K562 (cell line): ENCODE measurements at regions not wholly inside any gene's neighbourhood (a gene's known extent, or its start where the extent isn't known, plus 50 kb on each side); places are given as distances from the start of the nearest gene placed in this dataset.

Experiments
- ATAC-seq: fragments of 200-7000 bp; cut with Tn5 transposase; 3 replicates; pipeline ENCODE4 v1.9.1; 2020; ENCODE audit warnings: moderate library complexity
- BruUV-seq: library from RNA; stranded (reverse); fragments of 400-500 nt; replicated peaks from 2 replicates; lab custom pipeline; 2021; lab: Mats Ljungman, UMichigan
- CTCF ChIA-PET: fragments of 300-600 bp; formaldehyde crosslinking; extraction: SDS; loops from one replicate; lab custom pipeline; 2021; ENCODE audit warnings: low intra/inter-chr PET ratio; lab: Yijun Ruan, JAX
- POLR2A ChIA-PET: fragments of 300-600, 350-650 bp; sonication (Branson Sonifier 250); formaldehyde crosslinking; extraction: SDS; loops from one replicate; lab custom pipeline; 2021; ENCODE audit warnings: antibody characterized with exemption, inconsistent platforms; lab: Yijun Ruan, JAX
- DNase-seq, 4 experiments: peaks; one replicate each; pipeline versions ENCODE4 v3.0.0 to v3.0.0-alpha.2; 2011 to 2018; ENCODE audit warnings: low spot score in 3 of 4, mixed read lengths in 3 of 4; ENCODE audit errors: extremely low read depth in 1 of 4
- FAIRE-seq: peaks from 2 replicates; lab custom pipeline; 2011; peaks lifted over from hg19 to GRCh38; lab: Jason Lieb, UNC
- H2AFZ ChIP-seq: 2 replicates; pipeline ENCODE4 v1.6.0; 2011; ENCODE audit warnings: low read depth, low read length, control low read depth, inconsistent platforms
- H3K27ac ChIP-seq: fragments of 200-600 bp; 3 replicates; pipeline ENCODE4 v1.8.0; 2011; ENCODE audit warnings: low read depth, mild to moderate bottlenecking, control low read depth, inconsistent platforms, low read length, moderate library complexity, mixed read lengths; ENCODE audit errors: extremely low read depth
- H3K27me3 ChIP-seq, 2 experiments: fragments of 300-600 bp in 1 of 2; 2 replicates in 1 of 2; 3 replicates in 1 of 2; pipeline versions ENCODE4 v1.6.0 to v1.8.0; 2011; ENCODE audit warnings: inconsistent platforms in 2 of 2, low read length in 2 of 2, mild to moderate bottlenecking in 1 of 2, mixed read lengths in 1 of 2, moderate library complexity in 1 of 2; ENCODE audit not compliant: control insufficient read depth in 2 of 2, insufficient read depth in 2 of 2
- H3K36me3 ChIP-seq: fragments of 300-600 bp; 3 replicates; pipeline ENCODE4 v1.8.0; 2011; ENCODE audit warnings: mild to moderate bottlenecking, low read length, inconsistent platforms; ENCODE audit not compliant: control insufficient read depth, insufficient read depth
- H3K4me1 ChIP-seq, 2 experiments: fragments of 200-600 bp in 1 of 2; replicated peaks in 1 of 2; 2 replicates in 1 of 2; 3 replicates in 1 of 2; pipeline versions ENCODE4 v1.5.1 to v1.8.0; 2011; ENCODE audit warnings: inconsistent platforms in 2 of 2, low read length in 2 of 2, mild to moderate bottlenecking in 1 of 2, mixed read lengths in 1 of 2, moderate library complexity in 1 of 2; ENCODE audit not compliant: control insufficient read depth in 2 of 2, insufficient read depth in 2 of 2
- H3K4me2 ChIP-seq: 2 replicates; pipeline ENCODE4 v1.6.1; 2011; ENCODE audit warnings: low read length, control low read depth, inconsistent platforms, mixed read lengths; ENCODE audit not compliant: insufficient read depth
- H3K4me3 ChIP-seq: fragments of 200-600 bp; sonication (generic), shearing (Covaris generic); 2 replicates; pipeline ENCODE4 v1.5.1; 2016; ENCODE audit warnings: control low read depth, inconsistent platforms
- H3K79me2 ChIP-seq: fragments of 200-600 bp; 3 replicates; pipeline ENCODE4 v1.8.0; 2011; ENCODE audit warnings: low read length, inconsistent platforms; ENCODE audit not compliant: control insufficient read depth, insufficient read depth
- H3K9ac ChIP-seq, 2 experiments: 2 replicates each; pipeline versions ENCODE4 v1.6.0 to v1.6.1; 2011; ENCODE audit warnings: low read depth in 2 of 2, low read length in 2 of 2, control low read depth in 1 of 2, inconsistent platforms in 1 of 2, mild to moderate bottlenecking in 1 of 2, mixed read lengths in 1 of 2; ENCODE audit not compliant: insufficient read depth in 1 of 2
- H3K9me1 ChIP-seq: one replicate; pipeline ENCODE4 v1.6.0; 2011; ENCODE audit warnings: inconsistent platforms, mild to moderate bottlenecking, low read length, moderate library complexity; ENCODE audit not compliant: control insufficient read depth, insufficient read depth
- H3K9me3 ChIP-seq: replicated peaks from 2 replicates; pipeline ENCODE4 v1.5.1; 2011; ENCODE audit warnings: low read depth, low read length, inconsistent platforms; ENCODE audit not compliant: control insufficient read depth, insufficient read depth
- H4K20me1 ChIP-seq: replicated peaks from 2 replicates; pipeline ENCODE4 v1.6.1; 2011; ENCODE audit warnings: low read length, inconsistent platforms, mixed read lengths; ENCODE audit not compliant: control insufficient read depth, insufficient read depth
- BRF1 ChIP-seq: IDR thresholded peaks from 3 replicates; pipeline ENCODE4 v1.6.1; 2011; ENCODE audit warnings: borderline replicate concordance, mild to moderate bottlenecking; ENCODE audit not compliant: insufficient read length; ENCODE audit errors: extremely low read depth
- EHMT2 ChIP-seq: fragments of 450-650 bp; IDR thresholded peaks from 2 replicates; pipeline ENCODE4 v1.6.1; 2018; ENCODE audit warnings: antibody characterized with exemption
- HNRNPL ChIP-seq: fragments of 200-400 bp; formaldehyde crosslinking; IDR thresholded peaks from 2 replicates; pipeline ENCODE4 v1.6.1; 2017; ENCODE audit warnings: low read depth, mild to moderate bottlenecking, low read length
- KLF10 ChIP-seq: fragments of 250-450 bp; sonication (Bioruptor Pico); IDR thresholded peaks from 2 replicates; pipeline ENCODE4 v1.6.1; 2021; ENCODE audit warnings: matching md5 sums
- MTA3 ChIP-seq: fragments of 450-650 bp; formaldehyde crosslinking; IDR thresholded peaks from 2 replicates; pipeline ENCODE4 v1.6.1; 2017; ENCODE audit warnings: mild to moderate bottlenecking, borderline replicate concordance
- PHTF2 ChIP-seq: fragments of 250-450 bp; sonication (Bioruptor Pico); IDR thresholded peaks from 2 replicates; pipeline ENCODE4 v1.5.0; 2021; ENCODE audit warnings: mild to moderate bottlenecking
- POLR3A ChIP-seq: IDR thresholded peaks from 2 replicates; pipeline ENCODE4 v1.6.1; 2011; ENCODE audit warnings: borderline replicate concordance, mild to moderate bottlenecking, moderate library complexity; ENCODE audit not compliant: insufficient read length, insufficient read depth; ENCODE audit errors: extremely low read depth
- SIN3A ChIP-seq, 2 experiments: fragments of 150-350 bp in 1 of 2; IDR thresholded peaks; 2 replicates each; pipeline ENCODE4 v1.6.1; 2011 to 2016; ENCODE audit warnings: borderline replicate concordance in 2 of 2, low read depth in 2 of 2, low read length in 2 of 2, mild to moderate bottlenecking in 2 of 2, moderate library complexity in 2 of 2; ENCODE audit not compliant: control insufficient read depth in 1 of 2
- SMAD3 ChIP-seq: fragments of 450-650 bp; formaldehyde crosslinking; conservative IDR thresholded peaks from 2 replicates; pipeline ENCODE4 v1.4.0; 2020; ENCODE audit warnings: mild to moderate bottlenecking
- STAT5B ChIP-seq: fragments of 250-450 bp; sonication (Bioruptor Pico); IDR thresholded peaks from 2 replicates; pipeline ENCODE4 v1.8.0; 2021; ENCODE audit warnings: mild to moderate bottlenecking, inconsistent platforms
- TEAD4 ChIP-seq, 2 experiments: sonication (generic) in 1 of 2; formaldehyde crosslinking in 1 of 2; IDR thresholded peaks; 2 replicates each; pipeline versions ENCODE4 v1.6.1 to v1.8.0; 2012 to 2022; ENCODE audit warnings: borderline replicate concordance in 1 of 2, inconsistent platforms in 1 of 2, low read length in 1 of 2, mild to moderate bottlenecking in 1 of 2, missing genetic modification reagents in 1 of 2
- U2AF1 ChIP-seq: fragments of 200-400 bp; formaldehyde crosslinking; optimal IDR thresholded peaks from 2 replicates; pipeline ENCODE3; 2017; ENCODE audit warnings: mild to moderate bottlenecking, low read depth, low read length, moderate library complexity
- WGBS: fragments of 100-300 bp; shearing (Covaris generic); methylation state at CpG from one replicate; pipeline ENCODE4 v1.1.6; 2016; ENCODE audit warnings: low coverage, mixed read lengths; ENCODE audit not compliant: insufficient coverage; ENCODE audit errors: missing lambda C conversion rate; 5-methylcytosine and 5-hydroxymethylcytosine counted together
- in situ Hi-C: fragments of 300-500 bp; cut with MboI; formaldehyde crosslinking; loops from 4 replicates; pipeline ENCODE4 v1.15.0; 2018; ENCODE audit warnings: inconsistent platforms, mixed read lengths
- intact Hi-C: fragments of 100-400 bp; cut with micrococcal nuclease; formaldehyde crosslinking; loops from 2 replicates; pipeline ENCODE4 v1.14.2; 2022
- TF ChIP-seq, protein P1 (sequence below), 3 experiments: fragments of 200-800 bp in 1 of 3; sonication (Bioruptor generic) in 1 of 3; sonication (generic) in 1 of 3; formaldehyde crosslinking in 1 of 3; IDR thresholded peaks; 2 replicates each; pipeline versions ENCODE4 v1.6.1 to v1.8.0; 2016 to 2022; ENCODE audit warnings: mild to moderate bottlenecking in 2 of 3, missing compliant biosample characterization in 2 of 3, missing genetic modification characterization in 2 of 3, missing genetic modification reagents in 1 of 3
- TF ChIP-seq, protein P2 (sequence below), 2 experiments: IDR thresholded peaks; 2 replicates each; pipeline ENCODE4 v1.6.1; 2012; ENCODE audit warnings: improper control_type of control experiment in 2 of 2, low read depth in 2 of 2, low read length in 2 of 2, borderline replicate concordance in 1 of 2
- TF ChIP-seq, protein P3 (sequence below): sonication (generic); formaldehyde crosslinking; IDR thresholded peaks from 2 replicates; pipeline ENCODE4 v1.8.0; 2022; ENCODE audit warnings: mild to moderate bottlenecking, missing genetic modification reagents
- TF ChIP-seq, protein P4 (sequence below): fragments of 250-450 bp; sonication (Bioruptor Pico); IDR thresholded peaks from 2 replicates; pipeline ENCODE4 v1.8.0; 2022; ENCODE audit warnings: moderate library complexity, mild to moderate bottlenecking, inconsistent platforms

DNA sequence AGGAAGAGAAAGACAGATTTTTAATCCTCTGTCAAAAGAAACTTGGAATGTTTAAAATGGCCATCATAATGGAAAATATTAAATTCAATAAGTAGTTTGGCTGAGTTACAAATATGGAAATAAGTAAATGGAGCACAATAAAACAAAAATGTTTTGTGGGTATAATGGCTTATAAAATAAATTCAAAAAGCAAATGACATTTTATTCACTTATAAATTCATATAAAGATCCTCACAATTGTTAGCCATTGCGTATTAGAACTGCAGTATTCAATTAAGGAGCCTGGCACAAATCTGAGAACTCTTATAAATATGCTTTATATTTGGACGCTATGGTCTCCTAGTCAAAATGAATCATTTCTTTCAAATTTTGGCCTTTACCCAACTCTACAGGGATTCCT, 339.0 kb upstream of the PABPC4L start:
- Histone ChIP-seq H3K9me1 (no peaks in the 10 kb centered on the region), H3K27ac (no peak overlapping the region), H3K4me3 (no peak overlapping the region), H4K20me1 (no peaks in the 10 kb centered on the region), H3K9me3 (no peaks in the 10 kb centered on the region), H3K36me3 (no peaks in the 10 kb centered on the region), H3K79me2 (no peaks in the 10 kb centered on the region), H3K27me3 (no peaks in the 10 kb centered on the region), H2AFZ (no peak overlapping the region), H3K4me2 (no peak overlapping the region), H3K9ac (no peak overlapping the region), H3K4me1 (no peaks in the 10 kb centered on the region)
- ATAC-seq (no peak), DNase-seq (no peak), FAIRE-seq (no peak)
- WGBS, result 0% methylated on average over 2 of the region's 2 CpGs
- in situ Hi-C loops (no loop called here), intact Hi-C loops (no loop called here)
- POLR2A ChIA-PET, result no interaction called here
- no TSS peak for BruUV-seq
- CTCF ChIA-PET, result no interaction called here
- TF ChIP-seq MTA3 (no peak), BRF1 (no peak), SIN3A (IDR thresholded peaks at IDR 0.05; ENCODE audit: borderline replicate concordance in 2 of 2, control insufficient read depth in 1 of 2, low read depth in 2 of 2, low read length in 2 of 2) (no peak), KLF10 (CRISPR knock-in tag) (no peak), U2AF1 (no peak), STAT5B (CRISPR knock-in tag) (no peak), SMAD3 (no peak), TEAD4 (IDR thresholded peaks at IDR 0.05; ENCODE audit: low read length) (no peak), TEAD4 (CRISPR knock-in tag; IDR thresholded peaks at IDR 0.05; ENCODE audit: borderline replicate concordance) (no peak), POLR3A (no peak), EHMT2 (no peak), HNRNPL (no peak), PHTF2 (CRISPR knock-in tag) (no peak)
- TF ChIP-seq, protein P1, sequence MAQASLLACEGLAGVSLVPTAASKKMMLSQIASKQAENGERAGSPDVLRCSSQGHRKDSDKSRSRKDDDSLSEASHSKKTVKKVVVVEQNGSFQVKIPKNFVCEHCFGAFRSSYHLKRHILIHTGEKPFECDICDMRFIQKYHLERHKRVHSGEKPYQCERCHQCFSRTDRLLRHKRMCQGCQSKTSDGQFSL (CRISPR knock-in tag; IDR thresholded peaks at IDR 0.05), result no peak
- TF ChIP-seq, protein P1 (tag; IDR thresholded peaks at IDR 0.05), result no peak
- TF ChIP-seq, protein P2, sequence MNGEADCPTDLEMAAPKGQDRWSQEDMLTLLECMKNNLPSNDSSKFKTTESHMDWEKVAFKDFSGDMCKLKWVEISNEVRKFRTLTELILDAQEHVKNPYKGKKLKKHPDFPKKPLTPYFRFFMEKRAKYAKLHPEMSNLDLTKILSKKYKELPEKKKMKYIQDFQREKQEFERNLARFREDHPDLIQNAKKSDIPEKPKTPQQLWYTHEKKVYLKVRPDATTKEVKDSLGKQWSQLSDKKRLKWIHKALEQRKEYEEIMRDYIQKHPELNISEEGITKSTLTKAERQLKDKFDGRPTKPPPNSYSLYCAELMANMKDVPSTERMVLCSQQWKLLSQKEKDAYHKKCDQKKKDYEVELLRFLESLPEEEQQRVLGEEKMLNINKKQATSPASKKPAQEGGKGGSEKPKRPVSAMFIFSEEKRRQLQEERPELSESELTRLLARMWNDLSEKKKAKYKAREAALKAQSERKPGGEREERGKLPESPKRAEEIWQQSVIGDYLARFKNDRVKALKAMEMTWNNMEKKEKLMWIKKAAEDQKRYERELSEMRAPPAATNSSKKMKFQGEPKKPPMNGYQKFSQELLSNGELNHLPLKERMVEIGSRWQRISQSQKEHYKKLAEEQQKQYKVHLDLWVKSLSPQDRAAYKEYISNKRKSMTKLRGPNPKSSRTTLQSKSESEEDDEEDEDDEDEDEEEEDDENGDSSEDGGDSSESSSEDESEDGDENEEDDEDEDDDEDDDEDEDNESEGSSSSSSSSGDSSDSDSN (IDR thresholded peaks at IDR 0.05; ENCODE audit: borderline replicate concordance in 1 of 2, low read depth in 2 of 2, low read length in 2 of 2), result no peak
- TF ChIP-seq, protein P3, sequence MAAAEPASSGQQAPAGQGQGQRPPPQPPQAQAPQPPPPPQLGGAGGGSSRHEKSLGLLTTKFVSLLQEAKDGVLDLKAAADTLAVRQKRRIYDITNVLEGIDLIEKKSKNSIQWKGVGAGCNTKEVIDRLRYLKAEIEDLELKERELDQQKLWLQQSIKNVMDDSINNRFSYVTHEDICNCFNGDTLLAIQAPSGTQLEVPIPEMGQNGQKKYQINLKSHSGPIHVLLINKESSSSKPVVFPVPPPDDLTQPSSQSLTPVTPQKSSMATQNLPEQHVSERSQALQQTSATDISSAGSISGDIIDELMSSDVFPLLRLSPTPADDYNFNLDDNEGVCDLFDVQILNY (CRISPR knock-in tag), result no peak
- TF ChIP-seq, protein P4, sequence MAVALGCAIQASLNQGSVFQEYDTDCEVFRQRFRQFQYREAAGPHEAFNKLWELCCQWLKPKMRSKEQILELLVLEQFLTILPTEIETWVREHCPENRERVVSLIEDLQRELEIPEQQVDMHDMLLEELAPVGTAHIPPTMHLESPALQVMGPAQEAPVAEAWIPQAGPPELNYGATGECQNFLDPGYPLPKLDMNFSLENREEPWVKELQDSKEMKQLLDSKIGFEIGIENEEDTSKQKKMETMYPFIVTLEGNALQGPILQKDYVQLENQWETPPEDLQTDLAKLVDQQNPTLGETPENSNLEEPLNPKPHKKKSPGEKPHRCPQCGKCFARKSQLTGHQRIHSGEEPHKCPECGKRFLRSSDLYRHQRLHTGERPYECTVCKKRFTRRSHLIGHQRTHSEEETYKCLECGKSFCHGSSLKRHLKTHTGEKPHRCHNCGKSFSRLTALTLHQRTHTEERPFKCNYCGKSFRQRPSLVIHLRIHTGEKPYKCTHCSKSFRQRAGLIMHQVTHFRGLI (CRISPR knock-in tag), result no peak
